HEK293 (cell line): ENCODE measurements at regions not wholly inside any gene's neighbourhood (a gene's known extent, or its start where the extent isn't known, plus 50 kb on each side); places are given as distances from the start of the nearest gene placed in this dataset.

ENCODE experiments used
- CTCF ChIA-PET: fragments of 350-600 bp; formaldehyde crosslinking; extraction: SDS; loops from one replicate; lab custom pipeline; 2021; ENCODE audit warnings: antibody characterized with exemption; lab: Yijun Ruan, JAX
- POLR2A ChIA-PET: fragments of 300-600 bp; formaldehyde crosslinking; extraction: SDS; loops from one replicate; lab custom pipeline; 2020; ENCODE audit warnings: antibody characterized with exemption, inconsistent platforms; lab: Yijun Ruan, JAX
- H3K27ac ChIP-seq: fragments of 200-500 bp; sonication (Bioruptor generic); 2 replicates; pipeline ENCODE4 v1.5.1; 2014; ENCODE audit warnings: low read depth, low read length, control low read depth, inconsistent platforms; ENCODE audit errors: extremely low read depth
- H3K36me3 ChIP-seq, 2 experiments: fragments of 200-500 bp in 1 of 2; sonication (Bioruptor generic) in 1 of 2; 1 replicate in 1 of 2; 2 replicates in 1 of 2; pipeline ENCODE4 v1.5.1; 2014 to 2017; ENCODE audit warnings: inconsistent platforms in 2 of 2, low read length in 2 of 2; ENCODE audit not compliant: control insufficient read depth in 2 of 2, insufficient read depth in 1 of 2
- H3K4me1 ChIP-seq: fragments of 200-500 bp; sonication (Bioruptor generic); 2 replicates; pipeline ENCODE4 v1.5.1; 2014; ENCODE audit warnings: mild to moderate bottlenecking, low read length, inconsistent platforms; ENCODE audit not compliant: control insufficient read depth, insufficient read depth
- H3K4me3 ChIP-seq: 2 replicates; pipeline ENCODE4 v1.5.1; 2011; ENCODE audit warnings: low read depth, mild to moderate bottlenecking, control low read depth, low read length, moderate library complexity
- H3K9me3 ChIP-seq: fragments of 200-500 bp; sonication (Bioruptor generic); 2 replicates; pipeline ENCODE4 v1.5.1; 2014; ENCODE audit warnings: low read depth, low read length, inconsistent platforms; ENCODE audit not compliant: control insufficient read depth, insufficient read depth
- BCL11B ChIP-seq: fragments of 450-650 bp; formaldehyde crosslinking; IDR thresholded peaks from 2 replicates; pipeline ENCODE4 v1.5.1; 2016; ENCODE audit warnings: low read depth, missing biosample characterization, missing genetic modification characterization
- GLIS2 ChIP-seq: fragments of 450-650 bp; formaldehyde crosslinking; IDR thresholded peaks from 2 replicates; pipeline ENCODE4 v1.5.1; 2016; ENCODE audit warnings: missing biosample characterization, missing genetic modification characterization
- HIC1 ChIP-seq: fragments of 450-650 bp; formaldehyde crosslinking; IDR thresholded peaks from 2 replicates; pipeline ENCODE4 v1.5.1; 2016; ENCODE audit warnings: missing biosample characterization, missing genetic modification characterization
- KLF8 ChIP-seq: fragments of 450-650 bp; formaldehyde crosslinking; IDR thresholded peaks from 2 replicates; pipeline ENCODE4 v1.5.1; 2016; ENCODE audit warnings: missing biosample characterization, missing genetic modification characterization
- PBX3 ChIP-seq: sonication (generic); formaldehyde crosslinking; IDR thresholded peaks from 2 replicates; pipeline ENCODE4 v1.8.1; 2022; ENCODE audit warnings: mild to moderate bottlenecking, moderate library complexity, missing genetic modification reagents
- SETDB1 ChIP-seq: IDR thresholded peaks from one replicate; pipeline ENCODE4 v1.6.1; 2017; ENCODE audit warnings: mild to moderate bottlenecking, low read length, moderate library complexity, mixed read lengths; ENCODE audit not compliant: insufficient read length
- WT1 ChIP-seq: fragments of 450-650 bp; formaldehyde crosslinking; IDR thresholded peaks from 2 replicates; pipeline ENCODE4 v1.5.1; 2016; ENCODE audit warnings: missing biosample characterization, missing genetic modification characterization
- ZNF138 ChIP-seq: fragments of 450-650 bp; formaldehyde crosslinking; IDR thresholded peaks from 2 replicates; pipeline ENCODE4 v1.5.1; 2016; ENCODE audit warnings: missing biosample characterization, missing genetic modification characterization, borderline replicate concordance
- ZNF146 ChIP-seq: fragments of 450-650 bp; formaldehyde crosslinking; IDR thresholded peaks from 2 replicates; pipeline ENCODE4 v1.5.1; 2016; ENCODE audit warnings: missing biosample characterization, missing genetic modification characterization
- ZNF16 ChIP-seq: fragments of 450-650 bp; formaldehyde crosslinking; IDR thresholded peaks from 2 replicates; pipeline ENCODE4 v1.5.1; 2016; ENCODE audit warnings: low read depth, missing biosample characterization, missing genetic modification characterization
- ZNF221 ChIP-seq: fragments of 450-650 bp; formaldehyde crosslinking; IDR thresholded peaks from 2 replicates; pipeline ENCODE4 v1.5.1; 2017; ENCODE audit warnings: missing biosample characterization, missing genetic modification characterization, borderline replicate concordance
- ZNF223 ChIP-seq: fragments of 450-650 bp; formaldehyde crosslinking; IDR thresholded peaks from 2 replicates; pipeline ENCODE4 v1.5.1; 2016; ENCODE audit warnings: missing biosample characterization, missing genetic modification characterization
- ZNF24 ChIP-seq: fragments of 450-650 bp; formaldehyde crosslinking; IDR thresholded peaks from 2 replicates; pipeline ENCODE4 v1.5.1; 2016; ENCODE audit warnings: missing biosample characterization, missing genetic modification characterization
- ZNF248 ChIP-seq: fragments of 450-650 bp; formaldehyde crosslinking; IDR thresholded peaks from 2 replicates; pipeline ENCODE4 v1.5.1; 2017; ENCODE audit warnings: missing biosample characterization, missing genetic modification characterization
- ZNF292 ChIP-seq: fragments of 450-650 bp; formaldehyde crosslinking; IDR thresholded peaks from 2 replicates; pipeline ENCODE4 v1.5.1; 2016; ENCODE audit warnings: low read depth, missing biosample characterization, missing genetic modification characterization, borderline replicate concordance
- ZNF398 ChIP-seq: fragments of 450-650 bp; formaldehyde crosslinking; IDR thresholded peaks from 2 replicates; pipeline ENCODE4 v1.5.1; 2017; ENCODE audit warnings: missing biosample characterization, missing genetic modification characterization
- ZNF510 ChIP-seq: fragments of 450-650 bp; formaldehyde crosslinking; IDR thresholded peaks from 2 replicates; pipeline ENCODE4 v1.5.1; 2018; ENCODE audit warnings: mild to moderate bottlenecking, missing genetic modification characterization, missing biosample characterization; ENCODE audit not compliant: insufficient replicate concordance
- ZNF549 ChIP-seq: fragments of 450-650 bp; IDR thresholded peaks from 2 replicates; pipeline ENCODE4 v1.5.1; 2018; ENCODE audit warnings: missing biosample characterization, missing genetic modification characterization, mild to moderate bottlenecking, inconsistent platforms, moderate library complexity
- ZNF571 ChIP-seq: fragments of 450-650 bp; formaldehyde crosslinking; IDR thresholded peaks from 2 replicates; pipeline ENCODE4 v1.5.0; 2017; ENCODE audit warnings: missing biosample characterization, missing genetic modification characterization
- ZNF707 ChIP-seq: fragments of 450-650 bp; formaldehyde crosslinking; IDR thresholded peaks from 2 replicates; pipeline ENCODE4 v1.5.1; 2016; ENCODE audit warnings: missing biosample characterization, missing genetic modification characterization
- ZNF843 ChIP-seq: fragments of 450-650 bp; formaldehyde crosslinking; IDR thresholded peaks from 2 replicates; pipeline ENCODE4 v1.5.1; 2016; ENCODE audit warnings: missing biosample characterization, missing genetic modification characterization

GRCh38 chr6:18893540-18894269 lies 506.6 kb downstream of the RNF144B start:
- Histone ChIP-seq H3K36me3 (no peaks in the 10 kb centered on the region), H3K9me3 (no peaks in the 10 kb centered on the region), H3K27ac (no peak overlapping the region), H3K4me1 (no peaks in the 10 kb centered on the region), H3K4me3 (no peak overlapping the region)
- CTCF ChIA-PET, result no interaction called here
- POLR2A ChIA-PET, result no interaction called here
- TF ChIP-seq ZNF510 (tag by site-specific recombination) (no peak), GLIS2 (tag by site-specific recombination) (no peak), ZNF292 (no peak), WT1 (tag by site-specific recombination) (no peak), ZNF843 (tag by site-specific recombination) (no peak)

- Histone ChIP-seq H3K4me1 (no peaks in the 10 kb centered on the region), H3K9me3 (no peaks in the 10 kb centered on the region), H3K36me3 (no peaks in the 10 kb centered on the region), H3K4me3 (no peak overlapping the region), H3K27ac (no peak overlapping the region)
- ChIA-PET POLR2A (no interaction called here), CTCF (no interaction called here)
- no peak for TF ChIP-seq HIC1 (tag by site-specific recombination)
- no peak for TF ChIP-seq ZNF16 (tag by site-specific recombination)
- TF ChIP-seq ZNF138 (tag by site-specific recombination), result no peak
- no peak for TF ChIP-seq ZNF223
- no peak for TF ChIP-seq ZNF24 (tag by site-specific recombination)
- TF ChIP-seq SETDB1, result no peak
- TF ChIP-seq KLF8, result no peak
- no peak for TF ChIP-seq ZNF707 (tag by site-specific recombination)
- TF ChIP-seq ZNF549 (tag by site-specific recombination), result no peak
- TF ChIP-seq ZNF248 (tag by site-specific recombination), result no peak
- TF ChIP-seq ZNF146 (tag by site-specific recombination), result no peak
- TF ChIP-seq PBX3 (CRISPR knock-in tag), result no peak
- TF ChIP-seq ZNF398 (tag by site-specific recombination), result no peak
- no peak for TF ChIP-seq BCL11B (tag by site-specific recombination)
- TF ChIP-seq ZNF571, result no peak
- TF ChIP-seq ZNF221 (tag by site-specific recombination), result no peak
Measured at GRCh38 chr6:18897350-18897749, 510.2 kb downstream of the RNF144B start.
